HCT116 (cell line): ENCODE measurements at regions not wholly inside any gene's neighbourhood (a gene's known extent, or its start where the extent isn't known, plus 50 kb on each side); places are given as distances from the start of the nearest gene placed in this dataset.

ENCODE experiments used
- EZH2 ChIP-seq: fragments of 200-600 bp; sonication (generic); IDR thresholded peaks from 2 replicates; pipeline ENCODE4 v1.6.1; 2017; ENCODE audit warnings: antibody characterized with exemption, mixed run types
- POLR2A ChIP-seq: IDR thresholded peaks from 2 replicates; pipeline ENCODE4 v1.7.0; 2011; ENCODE audit warnings: borderline replicate concordance; ENCODE audit not compliant: insufficient read depth, insufficient read length; ENCODE audit errors: extremely low read depth
- POLR2AphosphoS5 ChIP-seq: IDR thresholded peaks from 2 replicates; pipeline ENCODE4 v1.6.1; 2011; ENCODE audit warnings: mild to moderate bottlenecking, low read depth, low read length, moderate library complexity
- SIN3A ChIP-seq: IDR thresholded peaks from 2 replicates; pipeline ENCODE4 v1.6.1; 2012; ENCODE audit warnings: low read depth
- SP1 ChIP-seq: IDR thresholded peaks from 2 replicates; pipeline ENCODE4 v1.6.1; 2012; ENCODE audit warnings: low read depth
- TCF7L2 ChIP-seq: IDR thresholded peaks from 2 replicates; pipeline ENCODE4 v1.7.0; 2011; ENCODE audit warnings: borderline replicate concordance, inconsistent platforms; ENCODE audit not compliant: insufficient read depth, insufficient read length; ENCODE audit errors: extremely low read depth
- TF ChIP-seq, protein P1 (sequence below), 3 experiments: fragments of 200-600 bp in 1 of 3; sonication (generic) in 1 of 3; IDR thresholded peaks in 2 of 3; conservative IDR thresholded peaks in 1 of 3; 2 replicates each; pipeline ENCODE4 v1.5.1; 2012 to 2017; ENCODE audit warnings: low read depth in 2 of 3, low read length in 2 of 3, antibody characterized with exemption in 1 of 3, borderline replicate concordance in 1 of 3, control low read depth in 1 of 3, mild to moderate bottlenecking in 1 of 3, mixed read lengths in 1 of 3, mixed run types in 1 of 3, moderate library complexity in 1 of 3; ENCODE audit not compliant: insufficient read depth in 1 of 3
- TF ChIP-seq, protein P2 (sequence below): IDR thresholded peaks from 2 replicates; pipeline ENCODE4 v1.6.1; 2012

DNA sequence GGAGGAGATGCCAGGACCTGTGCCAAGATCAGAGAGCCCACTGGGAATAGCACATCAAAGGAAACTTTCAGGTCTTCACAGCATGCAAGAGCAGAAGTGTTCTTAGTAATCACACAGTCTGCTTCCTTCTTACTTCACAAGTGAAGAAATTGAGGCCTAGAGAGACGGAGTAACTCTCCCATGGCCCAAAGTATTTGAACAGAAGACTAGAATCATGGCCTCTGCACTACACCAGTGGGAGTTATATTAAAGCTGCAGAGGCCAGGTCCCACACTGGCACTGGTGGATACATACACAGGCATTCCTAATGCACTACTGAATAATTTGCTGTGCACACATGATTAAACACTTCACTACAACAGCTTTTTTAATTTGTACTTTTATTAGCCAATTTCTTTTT lies 107.6 kb upstream of the RMP24 start:
- TF ChIP-seq, protein P1, sequence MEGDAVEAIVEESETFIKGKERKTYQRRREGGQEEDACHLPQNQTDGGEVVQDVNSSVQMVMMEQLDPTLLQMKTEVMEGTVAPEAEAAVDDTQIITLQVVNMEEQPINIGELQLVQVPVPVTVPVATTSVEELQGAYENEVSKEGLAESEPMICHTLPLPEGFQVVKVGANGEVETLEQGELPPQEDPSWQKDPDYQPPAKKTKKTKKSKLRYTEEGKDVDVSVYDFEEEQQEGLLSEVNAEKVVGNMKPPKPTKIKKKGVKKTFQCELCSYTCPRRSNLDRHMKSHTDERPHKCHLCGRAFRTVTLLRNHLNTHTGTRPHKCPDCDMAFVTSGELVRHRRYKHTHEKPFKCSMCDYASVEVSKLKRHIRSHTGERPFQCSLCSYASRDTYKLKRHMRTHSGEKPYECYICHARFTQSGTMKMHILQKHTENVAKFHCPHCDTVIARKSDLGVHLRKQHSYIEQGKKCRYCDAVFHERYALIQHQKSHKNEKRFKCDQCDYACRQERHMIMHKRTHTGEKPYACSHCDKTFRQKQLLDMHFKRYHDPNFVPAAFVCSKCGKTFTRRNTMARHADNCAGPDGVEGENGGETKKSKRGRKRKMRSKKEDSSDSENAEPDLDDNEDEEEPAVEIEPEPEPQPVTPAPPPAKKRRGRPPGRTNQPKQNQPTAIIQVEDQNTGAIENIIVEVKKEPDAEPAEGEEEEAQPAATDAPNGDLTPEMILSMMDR (IDR thresholded peaks at IDR 0.05 in 2 of 3, conservative IDR thresholded peaks at IDR 0.05 in 1 of 3; ENCODE audit: borderline replicate concordance in 1 of 3, insufficient read depth in 1 of 3, low read depth in 2 of 3, low read length in 2 of 3): no peak
- TF ChIP-seq, protein P2, sequence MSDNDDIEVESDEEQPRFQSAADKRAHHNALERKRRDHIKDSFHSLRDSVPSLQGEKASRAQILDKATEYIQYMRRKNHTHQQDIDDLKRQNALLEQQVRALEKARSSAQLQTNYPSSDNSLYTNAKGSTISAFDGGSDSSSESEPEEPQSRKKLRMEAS: no peak
- no peak for TF ChIP-seq SP1
- no peak for TF ChIP-seq EZH2
- TF ChIP-seq POLR2A: no peak
- TF ChIP-seq POLR2AphosphoS5: no peak
- no peak for TF ChIP-seq TCF7L2
- no peak for TF ChIP-seq SIN3A
